ENCODE measurements at regions not wholly inside any gene's neighbourhood (a gene's known extent, or its start where the extent isn't known, plus 50 kb on each side); places are given as distances from the start of the nearest gene placed in this dataset.

- no peak for ATAC-seq
- TF ChIP-seq ZNF8 (CRISPR knock-in tag; IDR thresholded peaks at IDR 0.05) (no peak), RARB (CRISPR knock-in tag; IDR thresholded peaks at IDR 0.05) (no peak), ZNF70 (CRISPR knock-in tag; IDR thresholded peaks at IDR 0.05) (no peak), TSHZ2 (CRISPR knock-in tag; IDR thresholded peaks at IDR 0.05) (no peak), ISL1 (CRISPR knock-in tag; IDR thresholded peaks at IDR 0.05) (peak; percentile 43; the same call in 1 of the 2 replicates)
These were observed 329.6 kb upstream of the B3GAT1 start for GRCh38 chr11:134741453-134742223.

GRCh38 chr11:134740590-134741261 lies 328.7 kb upstream of the B3GAT1 start:
- no peak for ATAC-seq
- TF ChIP-seq ZNF8 (CRISPR knock-in tag; IDR thresholded peaks at IDR 0.05) (no peak), GLIS3 (CRISPR knock-in tag; IDR thresholded peaks at IDR 0.05) (no peak), BACH2 (CRISPR knock-in tag; IDR thresholded peaks at IDR 0.05; ENCODE audit: borderline replicate concordance) (no peak), TCF4 (CRISPR knock-in tag; IDR thresholded peaks at IDR 0.05; ENCODE audit: borderline replicate concordance) (no peak), CSRNP3 (CRISPR knock-in tag; IDR thresholded peaks at IDR 0.05) (no peak), CREB5 (CRISPR knock-in tag; IDR thresholded peaks at IDR 0.05; ENCODE audit: low read depth) (no peak), ARNTL (CRISPR knock-in tag; IDR thresholded peaks at IDR 0.05; ENCODE audit: borderline replicate concordance, low read depth) (no peak), ISL1 (CRISPR knock-in tag; IDR thresholded peaks at IDR 0.05) (no peak), ZFP30 (CRISPR knock-in tag; IDR thresholded peaks at IDR 0.05) (no peak), PPARA (CRISPR knock-in tag; IDR thresholded peaks at IDR 0.05; ENCODE audit: borderline replicate concordance) (no peak)

- no peak for ATAC-seq
- TF ChIP-seq CREB5 (CRISPR knock-in tag; IDR thresholded peaks at IDR 0.05; ENCODE audit: low read depth) (no peak), TCF4 (CRISPR knock-in tag; IDR thresholded peaks at IDR 0.05; ENCODE audit: borderline replicate concordance) (no peak), TSHZ2 (CRISPR knock-in tag; IDR thresholded peaks at IDR 0.05) (no peak), ARNTL (CRISPR knock-in tag; IDR thresholded peaks at IDR 0.05; ENCODE audit: borderline replicate concordance, low read depth) (no peak), ZNF565 (CRISPR knock-in tag; conservative IDR thresholded peaks at IDR 0.05; ENCODE audit: low read depth) (no peak), CSRNP3 (CRISPR knock-in tag; IDR thresholded peaks at IDR 0.05) (no peak), ESRRG (CRISPR knock-in tag; IDR thresholded peaks at IDR 0.05) (no peak), ZFP3 (CRISPR knock-in tag; IDR thresholded peaks at IDR 0.05) (no peak), SNAI2 (CRISPR knock-in tag; IDR thresholded peaks at IDR 0.05) (no peak), POU6F1 (CRISPR knock-in tag; IDR thresholded peaks at IDR 0.05; ENCODE audit: borderline replicate concordance, low read depth) (no peak), CSDC2 (CRISPR knock-in tag; IDR thresholded peaks at IDR 0.05) (no peak), ZC3H10 (CRISPR knock-in tag; IDR thresholded peaks at IDR 0.05) (no peak), ZNF70 (CRISPR knock-in tag; IDR thresholded peaks at IDR 0.05) (no peak), PATZ1 (CRISPR knock-in tag; IDR thresholded peaks at IDR 0.05; ENCODE audit: borderline replicate concordance) (no peak)
These were observed 327.1 kb upstream of the B3GAT1 start for GRCh38 chr11:134739136-134739535.
